Embryonic facial prominence (tissue), 1 donor: ENCODE measurements at regions not wholly inside any gene's neighbourhood (a gene's known extent, or its start where the extent isn't known, plus 50 kb on each side); places are given as distances from the start of the nearest gene placed in this dataset.
"Not testable (repeated sequence)": the region's sequence is repeated elsewhere in the genome, so short reads cannot be mapped to it uniquely, and the experiment has no call there.

Experiments used
- DNase-seq: peaks from one replicate; pipeline ENCODE4 v3.0.0-alpha.2; 2016; ENCODE audit errors: extremely low spot score

DNA sequence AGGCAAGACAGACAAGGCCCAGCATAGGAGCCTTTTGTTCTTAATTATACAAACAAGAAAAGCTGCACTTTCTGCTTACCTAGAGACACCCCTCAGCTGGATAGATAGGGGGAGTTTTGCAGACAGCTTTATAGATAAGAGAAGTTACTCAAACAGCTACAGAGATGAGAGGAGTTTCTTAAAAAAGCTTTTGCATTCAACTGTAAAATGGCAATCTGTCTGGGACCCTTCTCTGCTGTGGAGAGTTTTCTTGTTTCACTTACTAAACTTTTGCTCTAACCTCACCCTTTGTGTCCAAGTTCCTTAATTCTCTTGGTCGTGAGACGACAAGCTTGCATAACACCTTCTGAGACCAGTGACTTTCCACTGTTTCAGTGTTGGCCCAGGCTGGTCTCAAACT lies 103.8 kb upstream of the CHORDC1 start:
- DNase-seq = no peak

GRCh38 chr11:90323289-90323688 lies 100.4 kb upstream of the CHORDC1 start:
- DNase-seq = no peak

- no peak for DNase-seq
These were observed 98.2 kb upstream of the CHORDC1 start for GRCh38 chr11:90321018-90321417.

GRCh38 chr11:90318651-90319050 lies 95.8 kb upstream of the CHORDC1 start:
- DNase-seq = no peak

DNA sequence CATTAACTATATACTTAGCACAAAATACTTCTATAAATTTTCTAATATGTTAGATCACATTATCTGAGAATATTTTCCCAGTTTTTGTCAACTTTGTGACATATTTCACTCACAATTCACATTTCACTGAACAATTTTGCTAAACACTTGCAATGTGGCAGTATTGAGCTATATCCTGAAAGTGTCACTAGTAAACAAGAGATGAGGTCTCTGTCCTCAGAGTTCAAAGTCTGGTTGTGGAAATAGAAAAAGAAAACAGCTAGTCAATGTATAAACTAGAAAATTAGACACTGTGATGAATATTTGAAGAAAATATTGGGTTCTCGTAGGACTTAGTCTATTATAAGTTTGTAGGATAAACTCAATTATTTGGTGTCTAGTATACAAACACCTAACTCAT lies 87.4 kb upstream of the CHORDC1 start:
- DNase-seq = no peak

DNA sequence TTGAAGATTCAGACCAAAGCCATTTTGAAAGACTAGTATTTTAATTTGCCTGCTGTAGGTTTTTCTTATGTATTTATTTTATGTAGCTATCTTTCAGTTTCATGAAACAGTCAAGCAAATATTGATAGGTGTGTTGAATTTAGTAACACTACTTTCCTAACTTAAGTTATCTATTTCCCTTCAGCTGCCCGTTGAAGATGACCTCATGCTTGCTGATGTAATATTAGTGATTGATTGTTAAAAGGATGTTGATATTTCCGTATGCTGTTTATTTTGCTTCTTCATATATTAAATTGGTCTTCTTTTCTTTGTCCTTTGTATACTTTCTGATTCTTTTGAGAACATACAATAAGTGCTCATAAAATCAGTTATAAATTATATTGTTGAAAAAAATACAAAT lies 86.8 kb upstream of the CHORDC1 start:
- no peak for DNase-seq

GRCh38 chr11:90294526-90294925 lies 71.7 kb upstream of the CHORDC1 start:
- DNase-seq = no peak

DNA sequence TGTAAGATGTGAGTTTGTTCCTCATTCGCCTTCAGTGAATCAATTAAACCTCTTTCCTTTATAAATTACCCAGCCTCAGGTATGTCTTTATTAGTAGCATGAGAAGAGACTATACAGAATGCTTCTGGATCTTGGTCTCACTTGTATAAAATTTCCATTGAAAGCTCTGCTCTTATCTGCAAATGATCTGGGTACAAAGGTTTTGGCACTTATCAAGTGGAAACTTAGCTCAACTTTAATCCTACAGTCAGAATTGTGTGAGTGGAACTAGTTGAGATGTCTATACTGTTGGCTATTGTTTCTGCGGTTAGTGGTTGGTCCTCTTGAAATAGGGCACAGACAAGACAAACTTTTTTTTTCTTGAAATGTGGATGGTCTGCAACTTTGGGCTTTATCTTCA lies 71.2 kb upstream of the CHORDC1 start:
- DNase-seq = no peak

- peak; percentile 51 for DNase-seq
These were observed 65.5 kb upstream of the CHORDC1 start for GRCh38 chr11:90288212-90288821.

DNA sequence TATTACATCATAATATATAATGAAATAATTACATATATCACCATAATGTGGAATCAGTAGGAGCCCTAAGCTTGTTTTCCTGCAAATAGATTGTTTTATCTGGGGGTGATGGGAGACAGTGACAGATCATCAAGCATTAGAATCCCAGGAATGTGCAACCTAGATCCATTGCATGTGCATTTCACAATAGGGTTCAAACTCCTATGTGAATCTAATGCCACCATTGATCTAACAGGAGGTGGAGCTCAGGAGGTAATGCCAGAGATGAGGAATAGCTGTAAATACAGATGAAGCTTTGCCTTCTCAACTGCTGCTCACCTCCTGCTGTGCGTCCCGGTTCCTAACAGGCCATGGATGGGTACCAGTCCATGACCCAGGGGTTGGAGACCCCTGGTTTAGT lies 63.8 kb upstream of the CHORDC1 start:
- no peak for DNase-seq

DNA sequence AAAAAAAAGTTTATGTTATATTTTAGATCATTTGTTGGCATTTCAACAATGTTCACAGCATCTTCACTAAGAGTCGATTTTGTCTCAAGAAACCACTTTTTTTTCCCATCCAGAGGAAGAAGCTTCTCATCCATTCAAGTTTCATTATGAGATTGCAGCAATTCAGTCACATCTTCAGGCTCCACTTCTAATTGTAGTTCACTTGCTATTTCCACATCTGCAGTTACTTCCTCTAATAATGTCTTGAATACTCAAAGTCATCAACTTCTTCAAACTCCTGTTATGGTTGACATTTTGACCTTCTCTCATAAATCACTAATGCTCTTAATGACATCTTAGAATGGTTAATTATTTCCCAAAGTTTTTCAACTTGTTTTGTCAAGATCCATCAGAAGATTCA lies 61.3 kb upstream of the CHORDC1 start:
- DNase-seq = no peak

GRCh38 chr11:90282551-90283071 lies 59.8 kb upstream of the CHORDC1 start:
- DNase-seq = not testable (repeated sequence)

- no peak for DNase-seq
These were observed 51.5 kb upstream of the CHORDC1 start for GRCh38 chr11:90274362-90274761.
